ENCODE measurements at regions not wholly inside any gene's neighbourhood (a gene's known extent, or its start where the extent isn't known, plus 50 kb on each side); places are given as distances from the start of the nearest gene placed in this dataset.

DNA sequence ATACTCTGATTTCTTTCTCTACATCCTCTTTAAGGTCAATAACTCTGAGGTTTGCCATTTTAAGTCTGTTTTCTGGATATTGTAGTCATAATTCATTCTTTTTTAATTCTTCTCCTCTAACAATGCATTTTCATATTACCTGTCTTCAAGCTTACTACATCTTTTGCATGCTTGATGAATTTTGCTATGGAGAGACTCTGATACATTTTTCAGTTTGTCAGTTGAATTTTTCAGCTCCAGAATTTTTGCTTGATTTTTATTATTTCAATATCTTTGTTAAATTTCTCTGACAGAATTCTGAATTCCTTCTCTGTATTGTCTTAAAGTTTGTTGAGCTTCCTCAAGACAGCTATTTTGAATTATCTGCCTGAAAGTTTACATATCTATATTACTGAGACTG lies 159.8 kb upstream of the ST8SIA4 start:
- no peak for TF ChIP-seq EZH2phosphoT487 (IDR thresholded peaks at IDR 0.05; ENCODE audit: borderline replicate concordance)
- TF ChIP-seq, protein P1, sequence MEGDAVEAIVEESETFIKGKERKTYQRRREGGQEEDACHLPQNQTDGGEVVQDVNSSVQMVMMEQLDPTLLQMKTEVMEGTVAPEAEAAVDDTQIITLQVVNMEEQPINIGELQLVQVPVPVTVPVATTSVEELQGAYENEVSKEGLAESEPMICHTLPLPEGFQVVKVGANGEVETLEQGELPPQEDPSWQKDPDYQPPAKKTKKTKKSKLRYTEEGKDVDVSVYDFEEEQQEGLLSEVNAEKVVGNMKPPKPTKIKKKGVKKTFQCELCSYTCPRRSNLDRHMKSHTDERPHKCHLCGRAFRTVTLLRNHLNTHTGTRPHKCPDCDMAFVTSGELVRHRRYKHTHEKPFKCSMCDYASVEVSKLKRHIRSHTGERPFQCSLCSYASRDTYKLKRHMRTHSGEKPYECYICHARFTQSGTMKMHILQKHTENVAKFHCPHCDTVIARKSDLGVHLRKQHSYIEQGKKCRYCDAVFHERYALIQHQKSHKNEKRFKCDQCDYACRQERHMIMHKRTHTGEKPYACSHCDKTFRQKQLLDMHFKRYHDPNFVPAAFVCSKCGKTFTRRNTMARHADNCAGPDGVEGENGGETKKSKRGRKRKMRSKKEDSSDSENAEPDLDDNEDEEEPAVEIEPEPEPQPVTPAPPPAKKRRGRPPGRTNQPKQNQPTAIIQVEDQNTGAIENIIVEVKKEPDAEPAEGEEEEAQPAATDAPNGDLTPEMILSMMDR (conservative IDR thresholded peaks at IDR 0.05; ENCODE audit: low read length), result no peak
